Head of caudate nucleus (tissue), 42 donors: ENCODE measurements at regions not wholly inside any gene's neighbourhood (a gene's known extent, or its start where the extent isn't known, plus 50 kb on each side); places are given as distances from the start of the nearest gene placed in this dataset.

Experiments
- DNase-seq, 42 donors: peaks; one replicate each; pipeline versions ENCODE4 v3.0.0 to v3.0.0-alpha.2; 2020 to 2021; ENCODE audit warnings: mixed read lengths in 7 of 42
- intact Hi-C: fragments of 100-400 bp; cut with DNase I; formaldehyde crosslinking; loops from one replicate; pipeline ENCODE4 v1.15.0; 2022

- DNase-seq: peak in 1 of 42 donors; percentile 25
- intact Hi-C loops: no loop called here
Observed at GRCh38 chr6:1025821-1026220, 286.1 kb upstream of the FOXQ1 start.

GRCh38 chr6:1024587-1024986 lies 287.3 kb upstream of the FOXQ1 start:
- DNase-seq: peak in 1 of 42 donors; percentile 40
- intact Hi-C loops: no loop called here

DNA sequence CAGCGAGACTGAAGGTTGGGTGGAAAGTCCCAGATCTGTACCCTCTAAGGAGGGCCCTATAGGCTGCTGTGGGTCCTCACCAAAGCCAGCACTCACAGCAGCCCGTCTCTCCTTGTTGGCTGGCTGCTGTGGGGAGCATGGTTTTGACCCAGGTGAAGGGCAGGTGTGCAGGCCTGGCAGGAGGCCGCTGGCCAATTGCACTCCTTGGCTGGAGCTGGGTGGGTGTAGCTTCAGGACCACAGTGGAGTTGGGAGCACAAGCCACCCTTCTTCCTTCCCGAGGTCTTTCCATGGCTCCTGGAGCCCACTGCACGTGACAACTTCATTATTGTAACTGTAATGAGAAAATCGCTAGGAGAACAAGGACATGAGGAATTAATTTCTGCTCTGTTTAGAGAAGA lies 287.7 kb upstream of the FOXQ1 start:
- intact Hi-C loops: no loop called here

DNA sequence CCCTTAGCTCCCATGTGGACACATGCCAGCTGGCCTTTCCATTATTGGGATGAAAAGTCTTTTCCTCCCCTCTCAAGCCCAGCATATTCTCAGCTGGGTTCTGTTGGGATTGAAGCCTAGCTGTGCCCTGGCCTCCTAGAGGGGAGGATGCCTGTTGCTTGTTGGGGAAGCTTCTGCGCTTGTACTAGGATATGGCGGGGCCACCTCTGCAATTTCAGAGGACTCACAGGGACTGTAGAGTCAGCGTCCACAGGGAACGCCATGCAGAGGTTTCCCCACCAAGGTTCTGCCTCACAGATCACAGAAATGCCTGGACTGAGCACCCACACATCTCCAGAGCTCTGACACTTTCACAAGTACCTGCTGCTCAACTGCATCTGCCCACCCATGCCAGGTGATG lies 288.7 kb upstream of the FOXQ1 start:
- intact Hi-C loops: no loop called here
- DNase-seq: peak in 1 of 42 donors; percentile 13

More for the DNA sequence above, 287.7 kb upstream of the FOXQ1 start:
- DNase-seq: peak in 1 of 42 donors; percentile 14

- DNase-seq: no peak
- intact Hi-C loops: no loop called here
Observed at GRCh38 chr6:1022719-1023118, 289.2 kb upstream of the FOXQ1 start.

DNA sequence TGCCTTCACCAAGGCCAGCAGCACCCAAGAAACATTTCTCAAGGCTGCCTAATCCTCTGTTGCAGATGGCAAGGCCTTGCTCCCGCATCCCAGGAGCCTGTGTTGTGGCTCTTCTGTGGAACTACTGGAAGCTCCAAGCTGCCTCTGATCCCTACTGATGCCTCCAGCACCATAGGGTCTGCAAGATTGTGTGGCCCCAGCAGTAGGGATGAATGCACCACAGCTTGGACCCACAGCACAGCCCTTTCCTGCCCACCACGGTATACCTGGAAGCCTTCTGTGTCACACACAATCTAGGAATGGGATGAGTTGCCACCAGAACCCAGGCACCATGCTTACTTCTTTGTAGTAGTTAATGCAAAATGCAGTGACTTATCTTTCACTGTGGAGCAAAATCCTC lies 291.1 kb upstream of the FOXQ1 start:
- intact Hi-C loops: no loop called here
- no peak for DNase-seq

- intact Hi-C loops: no loop called here
- DNase-seq: peak in 1 of 42 donors; percentile 26
Observed at GRCh38 chr6:1020133-1020532, 291.8 kb upstream of the FOXQ1 start.

- intact Hi-C loops: no loop called here
- no peak for DNase-seq
Observed at GRCh38 chr6:1018041-1018440, 293.9 kb upstream of the FOXQ1 start.

DNA sequence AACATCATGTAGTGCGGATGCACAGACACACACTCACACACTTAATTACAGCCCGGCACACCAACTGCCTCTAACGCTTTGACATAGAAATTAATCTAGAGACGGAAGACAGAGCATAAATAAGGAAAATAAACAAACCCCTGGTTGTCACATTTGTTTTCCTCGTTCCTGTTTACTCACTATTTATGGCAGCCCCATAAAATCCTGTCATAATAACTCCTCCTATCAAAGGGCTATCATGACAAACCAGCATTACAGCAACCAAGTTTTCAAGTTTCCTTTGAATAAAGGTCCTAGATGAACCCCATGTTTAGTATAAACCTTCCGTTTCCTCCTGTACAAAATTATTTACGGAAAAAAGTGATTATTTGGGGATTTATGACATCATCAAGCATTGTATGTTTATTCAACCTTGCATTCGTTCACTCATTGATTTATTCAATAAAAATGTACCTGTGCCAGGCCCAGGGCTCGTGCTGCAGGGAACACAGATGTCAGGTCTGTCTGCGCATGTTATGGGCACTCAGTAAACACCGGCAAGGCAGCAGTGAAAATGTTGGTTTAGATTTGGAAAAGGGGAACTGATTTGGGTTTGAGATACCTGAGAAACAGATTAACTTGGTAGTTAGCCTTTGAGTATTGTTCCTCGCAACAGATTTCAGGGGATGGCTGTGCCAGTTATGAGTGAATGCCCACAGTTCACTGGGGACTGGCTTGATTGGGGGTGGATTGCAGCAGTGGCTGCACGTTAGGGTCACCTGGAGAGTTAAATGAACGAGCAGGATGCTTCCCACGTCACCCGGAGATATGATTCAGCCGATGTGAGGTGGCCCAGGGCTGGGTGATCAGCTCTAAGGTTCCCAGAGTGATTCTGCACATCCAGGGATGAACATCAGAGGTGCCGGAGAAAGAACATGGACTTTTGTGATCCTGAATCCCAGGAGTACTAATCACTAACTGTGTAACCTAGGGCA lies 295.3 kb upstream of the FOXQ1 start:
- intact Hi-C loops: no loop called here
- DNase-seq: peak in 1 of 42 donors; percentile 22

GRCh38 chr6:1015825-1016224 lies 296.1 kb upstream of the FOXQ1 start:
- intact Hi-C loops: no loop called here
- DNase-seq: peak in 2 of 42 donors; percentile 21 to 37

GRCh38 chr6:1014431-1014807 lies 297.5 kb upstream of the FOXQ1 start:
- intact Hi-C loops: no loop called here
- DNase-seq: peak in 1 of 42 donors; percentile 14

GRCh38 chr6:1013656-1014430 lies 298.1 kb upstream of the FOXQ1 start:
- no peak for DNase-seq
- intact Hi-C loops: no loop called here

- no peak for DNase-seq
- intact Hi-C loops: no loop called here
Observed at GRCh38 chr6:1009103-1009502, 302.8 kb upstream of the FOXQ1 start.

DNA sequence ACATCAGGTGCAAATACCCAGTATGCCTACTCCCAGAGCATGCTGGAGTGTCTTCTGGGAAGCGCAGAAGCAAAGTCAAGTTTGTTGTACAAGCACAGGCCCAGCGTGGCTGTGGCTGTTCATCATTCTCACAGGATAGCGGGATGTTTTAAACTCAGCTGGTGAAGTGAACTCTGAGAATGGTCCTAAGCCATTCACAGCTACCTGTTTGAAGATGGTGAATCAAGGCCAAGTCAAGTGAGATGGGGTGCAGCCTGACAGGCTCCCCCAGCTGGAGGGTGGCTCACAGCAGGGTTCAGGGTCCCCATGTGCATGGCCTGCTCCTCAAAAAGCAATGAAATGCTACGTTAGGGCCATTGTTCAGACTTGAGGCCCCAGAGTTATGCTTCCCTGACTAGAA lies 304.7 kb upstream of the FOXQ1 start:
- intact Hi-C loops: no loop called here
- no peak for DNase-seq

DNA sequence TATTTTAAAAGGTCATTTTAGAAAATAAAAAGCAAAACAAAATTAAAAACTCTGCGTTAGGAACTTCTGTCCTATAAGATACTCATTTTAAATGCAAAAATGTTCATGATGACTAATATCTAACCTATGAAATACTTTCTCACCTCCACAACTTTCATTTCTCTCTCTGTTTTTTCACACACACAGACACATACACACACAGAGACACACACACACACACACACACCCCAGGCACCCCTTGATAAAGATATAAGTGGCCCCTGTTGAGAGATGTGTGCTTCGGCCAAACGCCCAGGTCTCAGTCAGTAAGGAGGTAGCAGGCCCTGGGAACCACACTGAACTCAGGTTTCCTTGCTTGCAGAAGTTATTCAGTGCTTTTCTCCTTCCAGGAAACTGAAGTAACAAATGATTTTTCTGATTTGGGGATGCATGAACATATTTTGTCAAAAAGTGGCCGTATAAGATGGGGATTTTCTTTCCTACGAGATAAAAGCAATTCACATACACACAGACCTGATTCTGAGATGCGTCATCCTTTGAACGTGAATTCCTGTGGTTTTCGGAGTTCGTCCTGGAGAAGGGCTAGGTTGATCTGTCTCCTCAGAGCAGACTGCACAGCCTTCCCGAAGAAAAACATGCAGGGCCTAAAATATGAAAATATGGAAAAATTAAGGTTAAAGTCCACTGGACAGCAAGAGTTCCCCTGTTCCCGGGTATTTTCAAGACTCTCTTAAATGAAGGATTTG lies 306.8 kb upstream of the FOXQ1 start:
- intact Hi-C loops: no loop called here
- DNase-seq: no peak

GRCh38 chr6:1003394-1004160 lies 308.3 kb upstream of the FOXQ1 start:
- no peak for DNase-seq
- intact Hi-C loops: no loop called here

GRCh38 chr6:1002989-1003388 lies 308.9 kb upstream of the FOXQ1 start:
- DNase-seq: no peak
- intact Hi-C loops: no loop called here

- intact Hi-C loops: no loop called here
- DNase-seq: no peak
Observed at GRCh38 chr6:1001655-1002349, 308.9 kb upstream of the EXOC2 start.
